Embryonic facial prominence (tissue), 1 donor: ENCODE measurements at regions not wholly inside any gene's neighbourhood (a gene's known extent, or its start where the extent isn't known, plus 50 kb on each side); places are given as distances from the start of the nearest gene placed in this dataset.
A peak's percentile ranks its signal among the peaks of the same experiment; 100 is the strongest.

Source experiments
- DNase-seq: peaks from one replicate; pipeline ENCODE4 v3.0.0-alpha.2; 2016; ENCODE audit errors: extremely low spot score

- no peak for DNase-seq
These were observed 118.2 kb upstream of the MPDZ start for GRCh38 chr9:13397661-13398060.

- DNase-seq, result no peak
These were observed 117.7 kb upstream of the MPDZ start for GRCh38 chr9:13397220-13397619.

GRCh38 chr9:13396418-13396817, 116.9 kb upstream of the MPDZ start:
- no peak for DNase-seq

- no peak for DNase-seq
These were observed 115.7 kb upstream of the MPDZ start for GRCh38 chr9:13395156-13395555.

- no peak for DNase-seq
These were observed 108.7 kb upstream of the MPDZ start for GRCh38 chr9:13388157-13388556.

- DNase-seq, result no peak
These were observed 108.2 kb upstream of the MPDZ start for GRCh38 chr9:13387734-13388067.

- no peak for DNase-seq
These were observed 107.6 kb upstream of the MPDZ start for GRCh38 chr9:13386935-13387733.

GRCh38 chr9:13386316-13386715, 106.8 kb upstream of the MPDZ start:
- DNase-seq, result no peak

- no peak for DNase-seq
These were observed 104.4 kb upstream of the MPDZ start for GRCh38 chr9:13383855-13384254.

- no peak for DNase-seq
These were observed 103.7 kb upstream of the MPDZ start for GRCh38 chr9:13383216-13383615.

GRCh38 chr9:13382595-13382994, 103.1 kb upstream of the MPDZ start:
- DNase-seq, result no peak

- no peak for DNase-seq
These were observed 101.4 kb upstream of the MPDZ start for GRCh38 chr9:13380903-13381302.

GRCh38 chr9:13378154-13378553, 98.7 kb upstream of the MPDZ start:
- DNase-seq, result no peak

- DNase-seq, result no peak
These were observed 97.9 kb upstream of the MPDZ start for GRCh38 chr9:13377171-13377925.

- no peak for DNase-seq
These were observed 93.0 kb upstream of the MPDZ start for GRCh38 chr9:13372510-13372909.

GRCh38 chr9:13369431-13369830, 89.9 kb upstream of the MPDZ start:
- DNase-seq, result no peak

GRCh38 chr9:13367784-13368183, 88.3 kb upstream of the MPDZ start:
- DNase-seq, result no peak

GRCh38 chr9:13364271-13365000, 84.9 kb upstream of the MPDZ start:
- no peak for DNase-seq

GRCh38 chr9:13361076-13361475, 81.6 kb upstream of the MPDZ start:
- no peak for DNase-seq

GRCh38 chr9:13360188-13360587, 80.7 kb upstream of the MPDZ start:
- DNase-seq, result no peak

- peak; percentile 50 for DNase-seq
These were observed 78.6 kb upstream of the MPDZ start for GRCh38 chr9:13358128-13358527.

GRCh38 chr9:13354733-13355132, 75.2 kb upstream of the MPDZ start:
- DNase-seq, result no peak
